HCT116 (cell line): ENCODE measurements at regions not wholly inside any gene's neighbourhood (a gene's known extent, or its start where the extent isn't known, plus 50 kb on each side); places are given as distances from the start of the nearest gene placed in this dataset.

ENCODE experiments used
- ATAC-seq: fragments of 200-7000 bp; cut with Tn5 transposase; 2 replicates; pipeline ENCODE4 v1.9.1; 2020; ENCODE audit warnings: mild to moderate bottlenecking, moderate library complexity
- BruUV-seq: library from RNA; stranded (reverse); fragments of 400-500 nt; replicated peaks from 2 replicates; lab custom pipeline; 2021; lab: Mats Ljungman, UMichigan
- CTCF ChIA-PET: fragments of 300-600 bp; sonication (Branson Sonifier 250); formaldehyde crosslinking; loops from one replicate; lab custom pipeline; 2021; ENCODE audit warnings: antibody characterized with exemption; lab: Charles Lee
- POLR2A ChIA-PET: fragments of 300-600, 350-600 bp; sonication (Branson Sonifier 250); formaldehyde crosslinking; loops from one replicate; lab custom pipeline; 2021; ENCODE audit warnings: antibody characterized with exemption; lab: Charles Lee
- RAD21 ChIA-PET, 2 experiments: fragments of 300-600 bp; sonication (Branson Sonifier 250); formaldehyde crosslinking; loops; one replicate each; lab custom pipeline; 2023; ENCODE audit warnings: low total read pairs in 2 of 2; ENCODE audit not compliant: uncharacterized antibody in 2 of 2, unreplicated experiment in 2 of 2, low non-redundant PET in 1 of 2; lab: Charles Lee
- DNase-seq: peaks from one replicate; pipeline ENCODE4 v3.0.0-alpha.2; 2010; ENCODE audit warnings: low read depth, low spot score
- H2AFZ ChIP-seq: fragments of 200-600 bp; shearing (Covaris generic), sonication (generic); 2 replicates; pipeline ENCODE4 v1.6.1; 2017; ENCODE audit warnings: low read depth, mixed run types, mixed read lengths, antibody characterized with exemption, low read length; ENCODE audit not compliant: poor library complexity, severe bottlenecking
- H3K27ac ChIP-seq: 2 replicates; pipeline ENCODE4 v1.5.1; 2012; ENCODE audit warnings: low read depth, low read length
- H3K27me3 ChIP-seq: fragments of 200-600 bp; sonication (generic); 2 replicates; pipeline ENCODE4 v1.6.1; 2016; ENCODE audit warnings: mixed run types, low read length, mixed read lengths; ENCODE audit not compliant: insufficient read depth
- H3K36me3 ChIP-seq, 2 experiments: fragments of 200-500 bp in 1 of 2; fragments of 200-600 bp in 1 of 2; sonication (Bioruptor generic) in 1 of 2; sonication (generic) in 1 of 2; 2 replicates each; pipeline versions ENCODE4 v1.5.1 to v1.6.1; 2014 to 2016; ENCODE audit warnings: low read length in 2 of 2, inconsistent platforms in 1 of 2, mixed read lengths in 1 of 2, mixed run types in 1 of 2; ENCODE audit not compliant: insufficient read depth in 2 of 2, control insufficient read depth in 1 of 2
- H3K4me1 ChIP-seq, 2 experiments: fragments of 200-600 bp in 1 of 2; sonication (generic) in 1 of 2; 2 replicates each; pipeline versions ENCODE4 v1.5.1 to v1.6.1; 2012 to 2017; ENCODE audit warnings: low read length in 2 of 2, inconsistent platforms in 1 of 2, mild to moderate bottlenecking in 1 of 2, mixed read lengths in 1 of 2, mixed run types in 1 of 2, moderate library complexity in 1 of 2; ENCODE audit not compliant: insufficient read depth in 2 of 2, control insufficient read depth in 1 of 2
- H3K4me2 ChIP-seq: fragments of 200-600 bp; sonication (generic); 2 replicates; pipeline ENCODE4 v1.6.1; 2017; ENCODE audit warnings: mixed run types, low read length, mixed read lengths
- H3K4me3 ChIP-seq, 2 experiments: fragments of 200-600 bp in 1 of 2; sonication (generic) in 1 of 2; replicated peaks in 1 of 2; 2 replicates each; pipeline ENCODE4 v1.5.1; 2011 to 2016; ENCODE audit warnings: low read length in 2 of 2, control low read depth in 1 of 2, low read depth in 1 of 2, mild to moderate bottlenecking in 1 of 2, mixed read lengths in 1 of 2, mixed run types in 1 of 2
- H3K79me2 ChIP-seq: fragments of 200-600 bp; sonication (generic); 2 replicates; pipeline ENCODE4 v1.6.1; 2017; ENCODE audit warnings: mild to moderate bottlenecking, mixed run types, low read length, moderate library complexity, mixed read lengths; ENCODE audit not compliant: insufficient read depth
- H3K9ac ChIP-seq: fragments of 200-600 bp; sonication (generic); 2 replicates; pipeline ENCODE4 v1.6.1; 2016; ENCODE audit warnings: low read length, mixed read lengths
- H3K9me2 ChIP-seq: fragments of 200-600 bp; sonication (generic), shearing (Covaris generic); 2 replicates; pipeline ENCODE4 v1.6.1; 2017; ENCODE audit warnings: mixed run types, mild to moderate bottlenecking, moderate library complexity; ENCODE audit not compliant: insufficient read depth
- H3K9me3 ChIP-seq, 2 experiments: fragments of 200-500 bp in 1 of 2; fragments of 200-600 bp in 1 of 2; sonication (Bioruptor generic) in 1 of 2; sonication (generic) in 1 of 2; 2 replicates each; pipeline ENCODE4 v1.6.1; 2014 to 2017; ENCODE audit warnings: low read length in 2 of 2, mixed read lengths in 2 of 2, inconsistent platforms in 1 of 2, low read depth in 1 of 2, mild to moderate bottlenecking in 1 of 2, mixed run types in 1 of 2, moderate library complexity in 1 of 2; ENCODE audit not compliant: control insufficient read depth in 1 of 2, insufficient read depth in 1 of 2
- H4K20me1 ChIP-seq: fragments of 200-600 bp; sonication (generic), shearing (Covaris generic); 2 replicates; pipeline ENCODE4 v1.6.1; 2017; ENCODE audit warnings: mixed run types, mild to moderate bottlenecking, moderate library complexity; ENCODE audit not compliant: insufficient read depth
- CBX3 ChIP-seq: IDR thresholded peaks from 2 replicates; pipeline ENCODE4 v1.6.1; 2012; ENCODE audit warnings: low read depth
- EZH2 ChIP-seq: fragments of 200-600 bp; sonication (generic); IDR thresholded peaks from 2 replicates; pipeline ENCODE4 v1.6.1; 2017; ENCODE audit warnings: antibody characterized with exemption, mixed run types
- JUND ChIP-seq: IDR thresholded peaks from 2 replicates; pipeline ENCODE4 v1.6.1; 2012
- RAD21 ChIP-seq: IDR thresholded peaks from 2 replicates; pipeline ENCODE4 v1.6.1; 2012; ENCODE audit warnings: low read depth, mild to moderate bottlenecking
- SIN3A ChIP-seq: IDR thresholded peaks from 2 replicates; pipeline ENCODE4 v1.6.1; 2012; ENCODE audit warnings: low read depth
- SRF ChIP-seq: IDR thresholded peaks from 2 replicates; pipeline ENCODE4 v1.6.1; 2012; ENCODE audit warnings: low read depth
- YY1 ChIP-seq: IDR thresholded peaks from 2 replicates; pipeline ENCODE4 v1.6.1; 2011; ENCODE audit warnings: low read length, low read depth, moderate library complexity, mild to moderate bottlenecking; ENCODE audit not compliant: insufficient replicate concordance; ENCODE audit errors: extremely low read depth
- ZFX ChIP-seq: fragments of 450-650 bp; IDR thresholded peaks from 2 replicates; pipeline ENCODE4 v1.6.1; 2017
- intact Hi-C: fragments of 100-400 bp; cut with micrococcal nuclease; formaldehyde crosslinking; loops from 2 replicates; pipeline ENCODE4 v1.10.0; 2022
- TF ChIP-seq, protein P1 (sequence below): IDR thresholded peaks from 2 replicates; pipeline ENCODE4 v1.6.1; 2012
- TF ChIP-seq, protein P2 (sequence below): IDR thresholded peaks from 2 replicates; pipeline ENCODE4 v1.6.1; 2011; ENCODE audit warnings: mild to moderate bottlenecking, low read length, moderate library complexity; ENCODE audit not compliant: insufficient replicate concordance; ENCODE audit errors: extremely low read depth

DNA sequence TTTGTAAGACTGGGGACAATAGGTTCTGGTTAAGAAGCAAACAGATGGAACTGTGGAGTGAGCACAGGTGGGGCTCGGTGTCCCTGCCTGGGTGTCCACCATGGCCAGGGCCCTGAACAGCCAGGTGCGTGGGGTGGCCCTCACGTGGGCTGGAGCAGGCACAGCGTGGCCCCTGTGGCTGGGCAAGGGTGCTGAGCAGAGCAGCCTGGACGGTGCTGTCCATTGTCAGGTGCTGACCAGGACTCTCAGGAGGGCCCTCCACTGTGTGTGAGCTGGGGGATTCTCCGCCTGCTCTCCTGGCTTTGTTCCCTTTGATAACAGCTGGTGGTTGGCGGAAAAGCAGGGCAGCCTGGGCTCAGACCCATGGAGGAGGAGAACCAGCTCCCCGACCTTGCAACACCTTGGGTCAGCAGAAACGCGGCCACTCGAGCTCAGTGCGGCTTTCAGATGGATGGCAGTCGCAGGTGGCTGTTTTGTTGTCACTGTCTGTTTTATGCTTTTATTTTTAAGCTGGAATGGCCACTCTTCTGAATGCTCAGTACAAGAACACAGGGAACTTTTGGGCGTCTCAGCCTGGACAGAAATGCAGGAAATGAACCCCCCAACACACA lies 273.9 kb upstream of the ADARB2 start:
- Histone ChIP-seq H2AFZ (no peak overlapping the region), H3K36me3 (no peaks in the 10 kb centered on the region; a peak in 1 of 4 replicates), H3K79me2 (no peaks in the 10 kb centered on the region), H3K9ac (no peak overlapping the region), H3K27me3 (no peaks in the 10 kb centered on the region), H3K9me2 (no peaks in the 10 kb centered on the region), H3K9me3 (peaks cover 9 to 17% of the 10 kb centered on the region in 2 experiments; a peak in 2 of 4 replicates), H3K4me1 (no peaks in the 10 kb centered on the region), H4K20me1 (no peaks in the 10 kb centered on the region), H3K27ac (no peak overlapping the region), H3K4me3 (no peak overlapping the region), H3K4me2 (no peak overlapping the region)
- RAD21 ChIA-PET = no interaction called here
- TF ChIP-seq ZFX = no peak
- CTCF ChIA-PET = no interaction called here
- intact Hi-C loops = no loop called here
- POLR2A ChIA-PET = no interaction called here
- DNase-seq = no peak
- no peak for ATAC-seq
- no TSS peak for BruUV-seq

DNA sequence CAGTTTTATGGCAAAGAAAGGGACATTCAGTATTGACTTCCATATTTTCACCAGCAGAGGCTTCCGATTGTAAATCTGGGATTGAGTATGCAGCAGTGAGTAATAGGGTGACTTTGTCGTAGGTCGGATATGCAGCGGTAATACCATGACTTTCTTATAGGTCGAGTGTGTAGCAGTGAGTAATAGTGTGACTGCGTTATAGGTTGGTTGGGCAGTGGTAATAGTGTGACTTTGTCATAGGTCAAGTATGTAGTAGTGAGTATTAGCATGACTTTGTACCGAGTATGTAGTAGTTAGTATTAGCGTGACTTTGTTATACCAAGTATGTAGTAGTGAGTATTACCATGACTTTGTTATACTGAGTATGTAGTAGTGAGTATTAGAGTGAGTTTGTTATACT lies 268.2 kb upstream of the ADARB2 start:
- CTCF ChIA-PET = no interaction called here
- RAD21 ChIA-PET = no interaction called here
- no peak for ATAC-seq
- Histone ChIP-seq H3K79me2 (no peaks in the 10 kb centered on the region), H3K27me3 (no peaks in the 10 kb centered on the region), H3K9me2 (no peaks in the 10 kb centered on the region), H3K4me2 (no peak overlapping the region), H3K9me3 (peaks cover 10 to 14% of the 10 kb centered on the region in 2 experiments; a peak in 2 of 4 replicates), H4K20me1 (no peaks in the 10 kb centered on the region), H3K9ac (no peak overlapping the region), H3K4me1 (no peaks in the 10 kb centered on the region), H3K4me3 (no peak overlapping the region), H2AFZ (no peak overlapping the region), H3K27ac (no peak overlapping the region), H3K36me3 (no peaks in the 10 kb centered on the region; a peak in 1 of 4 replicates)
- intact Hi-C loops = no loop called here
- BruUV-seq = no TSS peak
- TF ChIP-seq EZH2 (no peak), RAD21 (no peak), SIN3A (no peak), JUND (no peak), SRF (no peak), YY1 (no peak), CBX3 (no peak)
- TF ChIP-seq, protein P1, sequence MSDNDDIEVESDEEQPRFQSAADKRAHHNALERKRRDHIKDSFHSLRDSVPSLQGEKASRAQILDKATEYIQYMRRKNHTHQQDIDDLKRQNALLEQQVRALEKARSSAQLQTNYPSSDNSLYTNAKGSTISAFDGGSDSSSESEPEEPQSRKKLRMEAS = no peak
- TF ChIP-seq, protein P2, sequence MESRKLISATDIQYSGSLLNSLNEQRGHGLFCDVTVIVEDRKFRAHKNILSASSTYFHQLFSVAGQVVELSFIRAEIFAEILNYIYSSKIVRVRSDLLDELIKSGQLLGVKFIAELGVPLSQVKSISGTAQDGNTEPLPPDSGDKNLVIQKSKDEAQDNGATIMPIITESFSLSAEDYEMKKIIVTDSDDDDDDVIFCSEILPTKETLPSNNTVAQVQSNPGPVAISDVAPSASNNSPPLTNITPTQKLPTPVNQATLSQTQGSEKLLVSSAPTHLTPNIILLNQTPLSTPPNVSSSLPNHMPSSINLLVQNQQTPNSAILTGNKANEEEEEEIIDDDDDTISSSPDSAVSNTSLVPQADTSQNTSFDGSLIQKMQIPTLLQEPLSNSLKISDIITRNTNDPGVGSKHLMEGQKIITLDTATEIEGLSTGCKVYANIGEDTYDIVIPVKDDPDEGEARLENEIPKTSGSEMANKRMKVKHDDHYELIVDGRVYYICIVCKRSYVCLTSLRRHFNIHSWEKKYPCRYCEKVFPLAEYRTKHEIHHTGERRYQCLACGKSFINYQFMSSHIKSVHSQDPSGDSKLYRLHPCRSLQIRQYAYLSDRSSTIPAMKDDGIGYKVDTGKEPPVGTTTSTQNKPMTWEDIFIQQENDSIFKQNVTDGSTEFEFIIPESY = no peak
- no peak for DNase-seq
- POLR2A ChIA-PET = no interaction called here
